Calu3 (cell line): ENCODE measurements at regions not wholly inside any gene's neighbourhood (a gene's known extent, or its start where the extent isn't known, plus 50 kb on each side); places are given as distances from the start of the nearest gene placed in this dataset.

ENCODE experiments used
- BruUV-seq: library from RNA; stranded (reverse); fragments of 400-500 nt; replicated peaks from 2 replicates; lab custom pipeline; 2021; lab: Mats Ljungman, UMichigan
- CTCF ChIA-PET: fragments of 300-600 bp; sonication (Branson Sonifier 250); formaldehyde crosslinking; loops from one replicate; lab custom pipeline; 2022; ENCODE audit warnings: antibody characterized with exemption; lab: Charles Lee
- DNase-seq: peaks from one replicate; pipeline ENCODE4 v3.0.0; 2022
- H3K27ac Mint-ChIP-seq: one replicate; pipeline ENCODE4 v1.8.0; 2022; ENCODE audit warnings: mixed read lengths; ENCODE audit not compliant: unreplicated experiment
- H3K27me3 Mint-ChIP-seq: one replicate; pipeline ENCODE4 v1.8.0; 2022; ENCODE audit warnings: mixed read lengths; ENCODE audit not compliant: unreplicated experiment
- H3K36me3 Mint-ChIP-seq: one replicate; pipeline ENCODE4 v1.8.0; 2022; ENCODE audit warnings: mild to moderate bottlenecking, moderate library complexity, mixed read lengths; ENCODE audit not compliant: insufficient read depth, unreplicated experiment
- H3K4me1 Mint-ChIP-seq: one replicate; pipeline ENCODE4 v1.8.0; 2022; ENCODE audit warnings: mild to moderate bottlenecking, low read depth, mixed read lengths; ENCODE audit not compliant: unreplicated experiment
- H3K4me3 Mint-ChIP-seq: one replicate; pipeline ENCODE4 v1.8.0; 2022; ENCODE audit warnings: mild to moderate bottlenecking, low read depth, moderate library complexity, mixed read lengths; ENCODE audit not compliant: unreplicated experiment
- H3K9me3 Mint-ChIP-seq: one replicate; pipeline ENCODE4 v1.8.0; 2022; ENCODE audit warnings: low read depth, mixed read lengths; ENCODE audit not compliant: unreplicated experiment
- intact Hi-C: fragments of 100-400 bp; cut with micrococcal nuclease; formaldehyde crosslinking; loops from one replicate; pipeline ENCODE4 v1.10.0; 2022; ENCODE audit not compliant: unreplicated experiment
- TF ChIP-seq, protein P1 (sequence below): fragments of 200-600 bp; IDR thresholded peaks from one replicate; pipeline ENCODE4 v1.8.0; 2022; ENCODE audit warnings: antibody characterized with exemption; ENCODE audit not compliant: unreplicated experiment

DNA sequence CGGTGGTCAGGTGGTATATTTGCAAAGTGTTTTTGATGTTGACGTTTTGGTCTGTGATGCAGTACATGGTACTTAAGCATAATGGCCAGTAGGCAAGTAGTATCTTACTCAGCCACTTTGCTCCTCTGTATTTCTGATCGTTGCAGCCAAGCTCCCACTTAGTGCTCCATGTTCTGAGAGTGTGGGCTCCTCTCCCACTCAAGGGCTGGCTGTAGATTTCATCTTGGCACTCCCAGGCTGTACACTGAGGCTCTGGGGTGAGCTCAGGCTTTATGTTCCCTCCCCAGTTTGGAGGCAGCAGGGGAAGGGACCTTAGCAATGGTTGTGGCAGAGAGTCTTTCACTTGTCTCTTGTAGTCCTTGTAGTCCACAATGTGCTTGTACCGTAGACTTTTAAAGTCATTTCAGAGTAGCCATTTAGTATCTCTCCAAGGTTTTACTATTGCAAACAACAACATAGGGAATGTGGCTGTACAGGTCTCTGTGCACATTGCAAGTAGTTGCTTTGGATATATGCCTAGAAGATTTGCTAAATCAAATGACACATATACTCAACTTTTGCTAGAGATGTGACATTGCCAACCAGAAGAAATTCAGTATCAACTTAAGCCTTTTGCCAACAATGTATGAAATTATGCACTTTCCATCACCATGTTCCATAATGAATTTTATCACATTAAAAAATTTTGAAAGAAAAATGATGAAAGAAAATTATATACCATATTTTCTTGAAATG is 304.3 kb upstream of the CTNND2 start:
- DNase-seq: no peak
- Mint-ChIP-seq H3K4me3 (no peak overlapping the region), H3K4me1 (no peaks in the 10 kb centered on the region), H3K36me3 (no peaks in the 10 kb centered on the region), H3K9me3 (peaks cover 23% of the 10 kb centered on the region), H3K27ac (no peak overlapping the region), H3K27me3 (no peaks in the 10 kb centered on the region)
- intact Hi-C loops: no loop called here
- CTCF ChIA-PET: no interaction called here
- no TSS peak for BruUV-seq
- TF ChIP-seq, protein P1, sequence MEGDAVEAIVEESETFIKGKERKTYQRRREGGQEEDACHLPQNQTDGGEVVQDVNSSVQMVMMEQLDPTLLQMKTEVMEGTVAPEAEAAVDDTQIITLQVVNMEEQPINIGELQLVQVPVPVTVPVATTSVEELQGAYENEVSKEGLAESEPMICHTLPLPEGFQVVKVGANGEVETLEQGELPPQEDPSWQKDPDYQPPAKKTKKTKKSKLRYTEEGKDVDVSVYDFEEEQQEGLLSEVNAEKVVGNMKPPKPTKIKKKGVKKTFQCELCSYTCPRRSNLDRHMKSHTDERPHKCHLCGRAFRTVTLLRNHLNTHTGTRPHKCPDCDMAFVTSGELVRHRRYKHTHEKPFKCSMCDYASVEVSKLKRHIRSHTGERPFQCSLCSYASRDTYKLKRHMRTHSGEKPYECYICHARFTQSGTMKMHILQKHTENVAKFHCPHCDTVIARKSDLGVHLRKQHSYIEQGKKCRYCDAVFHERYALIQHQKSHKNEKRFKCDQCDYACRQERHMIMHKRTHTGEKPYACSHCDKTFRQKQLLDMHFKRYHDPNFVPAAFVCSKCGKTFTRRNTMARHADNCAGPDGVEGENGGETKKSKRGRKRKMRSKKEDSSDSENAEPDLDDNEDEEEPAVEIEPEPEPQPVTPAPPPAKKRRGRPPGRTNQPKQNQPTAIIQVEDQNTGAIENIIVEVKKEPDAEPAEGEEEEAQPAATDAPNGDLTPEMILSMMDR: no peak

DNA sequence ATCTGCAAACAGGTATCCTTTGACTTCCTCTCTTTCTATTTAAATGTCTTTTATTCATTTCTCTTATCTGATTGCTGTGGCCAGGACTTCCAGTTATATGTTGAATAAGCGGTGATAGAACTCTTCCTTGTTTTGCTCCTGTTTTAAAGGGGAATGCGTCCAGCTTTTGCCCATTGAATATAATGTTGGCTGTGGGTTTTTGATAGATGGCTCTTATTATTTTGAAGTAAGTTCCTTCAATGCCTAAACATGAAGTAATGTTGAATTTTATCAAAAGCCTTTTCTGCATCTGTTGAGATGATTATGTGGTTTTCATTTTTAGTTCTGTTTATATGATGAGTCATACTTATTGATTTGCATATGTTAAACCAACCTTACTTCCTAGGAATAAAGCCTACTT is 300.5 kb upstream of the CTNND2 start:
- no peaks in the 10 kb centered on the region for H3K36me3 Mint-ChIP-seq
- intact Hi-C loops: no loop called here
- no peak overlapping the region for H3K4me3 Mint-ChIP-seq
- no peaks in the 10 kb centered on the region for H3K4me1 Mint-ChIP-seq
- H3K27ac Mint-ChIP-seq: no peak overlapping the region
- no peaks in the 10 kb centered on the region for H3K27me3 Mint-ChIP-seq
- no peak for DNase-seq
- no TSS peak for BruUV-seq
- H3K9me3 Mint-ChIP-seq: peaks cover 16% of the 10 kb centered on the region
- CTCF ChIA-PET: no interaction called here
- TF ChIP-seq, protein P1: no peak

DNA sequence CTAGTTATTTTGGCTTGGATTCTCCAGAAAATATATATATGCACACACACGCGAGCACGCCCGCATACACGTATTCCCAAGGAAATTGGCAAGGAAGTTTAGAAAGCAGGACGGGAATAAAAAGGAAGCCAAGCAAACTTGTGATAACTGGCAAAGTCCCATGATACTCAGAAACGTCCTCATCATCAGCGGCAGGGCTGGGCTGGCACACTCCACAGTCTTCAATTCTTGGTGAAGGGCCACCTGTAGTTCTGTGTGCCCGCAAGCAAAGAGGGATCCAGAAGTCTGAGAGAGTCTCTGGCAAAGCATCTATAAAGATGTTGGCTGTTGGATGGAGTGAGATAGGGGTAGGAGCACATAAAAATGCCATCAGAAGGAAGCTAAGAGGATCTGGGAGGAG is 289.3 kb upstream of the CTNND2 start:
- CTCF ChIA-PET: no interaction called here
- no peak overlapping the region for H3K4me3 Mint-ChIP-seq
- H3K27ac Mint-ChIP-seq: no peak overlapping the region
- H3K36me3 Mint-ChIP-seq: no peaks in the 10 kb centered on the region
- TF ChIP-seq, protein P1: no peak
- H3K27me3 Mint-ChIP-seq: no peaks in the 10 kb centered on the region
- peaks cover 12% of the 10 kb centered on the region for H3K9me3 Mint-ChIP-seq
- DNase-seq: no peak
- BruUV-seq: no TSS peak
- no peaks in the 10 kb centered on the region for H3K4me1 Mint-ChIP-seq
- intact Hi-C loops: no loop called here

DNA sequence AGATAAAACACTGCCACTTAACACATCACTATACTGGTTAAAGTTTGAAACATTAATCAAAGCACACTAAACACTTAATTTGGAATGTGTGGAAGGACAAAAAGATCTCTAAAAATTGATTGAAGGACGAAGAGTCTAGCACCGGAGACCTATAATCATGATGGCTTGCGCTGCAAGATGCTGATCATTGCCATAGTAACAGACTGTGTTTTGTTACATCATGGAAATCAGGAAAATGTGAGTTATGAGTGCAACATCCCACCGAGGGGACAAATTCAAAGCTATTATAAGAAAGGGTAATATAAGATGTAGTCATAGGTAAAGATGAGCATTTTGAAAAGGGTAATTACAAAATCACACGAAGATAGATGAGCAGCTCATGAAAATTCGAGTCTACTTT is 278.8 kb upstream of the CTNND2 start:
- Mint-ChIP-seq H3K4me1 (no peaks in the 10 kb centered on the region), H3K36me3 (no peaks in the 10 kb centered on the region), H3K27ac (no peak overlapping the region), H3K4me3 (no peak overlapping the region), H3K27me3 (no peaks in the 10 kb centered on the region), H3K9me3 (peaks cover 3% of the 10 kb centered on the region)
- intact Hi-C loops: no loop called here
- TF ChIP-seq, protein P1: no peak
- DNase-seq: no peak
- CTCF ChIA-PET: no interaction called here
- no TSS peak for BruUV-seq
